HEK293 (cell line): ENCODE measurements at regions not wholly inside any gene's neighbourhood (a gene's known extent, or its start where the extent isn't known, plus 50 kb on each side); places are given as distances from the start of the nearest gene placed in this dataset.

Source experiments
- CTCF ChIA-PET: fragments of 350-600 bp; formaldehyde crosslinking; extraction: SDS; loops from one replicate; lab custom pipeline; 2021; ENCODE audit warnings: antibody characterized with exemption; lab: Yijun Ruan, JAX
- POLR2A ChIA-PET: fragments of 300-600 bp; formaldehyde crosslinking; extraction: SDS; loops from one replicate; lab custom pipeline; 2020; ENCODE audit warnings: antibody characterized with exemption, inconsistent platforms; lab: Yijun Ruan, JAX
- H3K27ac ChIP-seq: fragments of 200-500 bp; sonication (Bioruptor generic); 2 replicates; pipeline ENCODE4 v1.5.1; 2014; ENCODE audit warnings: low read depth, low read length, control low read depth, inconsistent platforms; ENCODE audit errors: extremely low read depth
- H3K36me3 ChIP-seq, 2 experiments: fragments of 200-500 bp in 1 of 2; sonication (Bioruptor generic) in 1 of 2; 1 replicate in 1 of 2; 2 replicates in 1 of 2; pipeline ENCODE4 v1.5.1; 2014 to 2017; ENCODE audit warnings: inconsistent platforms in 2 of 2, low read length in 2 of 2; ENCODE audit not compliant: control insufficient read depth in 2 of 2, insufficient read depth in 1 of 2
- H3K4me1 ChIP-seq: fragments of 200-500 bp; sonication (Bioruptor generic); 2 replicates; pipeline ENCODE4 v1.5.1; 2014; ENCODE audit warnings: mild to moderate bottlenecking, low read length, inconsistent platforms; ENCODE audit not compliant: control insufficient read depth, insufficient read depth
- H3K4me3 ChIP-seq: 2 replicates; pipeline ENCODE4 v1.5.1; 2011; ENCODE audit warnings: low read depth, mild to moderate bottlenecking, control low read depth, low read length, moderate library complexity
- H3K9me3 ChIP-seq: fragments of 200-500 bp; sonication (Bioruptor generic); 2 replicates; pipeline ENCODE4 v1.5.1; 2014; ENCODE audit warnings: low read depth, low read length, inconsistent platforms; ENCODE audit not compliant: control insufficient read depth, insufficient read depth
- HIC1 ChIP-seq: fragments of 450-650 bp; formaldehyde crosslinking; IDR thresholded peaks from 2 replicates; pipeline ENCODE4 v1.5.1; 2016; ENCODE audit warnings: missing biosample characterization, missing genetic modification characterization
- IKZF3 ChIP-seq: fragments of 450-650 bp; IDR thresholded peaks from 2 replicates; pipeline ENCODE4 v1.5.0; 2018; ENCODE audit warnings: missing biosample characterization, mild to moderate bottlenecking, missing genetic modification characterization, moderate library complexity
- PRDM6 ChIP-seq: fragments of 450-650 bp; formaldehyde crosslinking; IDR thresholded peaks from 2 replicates; pipeline ENCODE4 v1.5.1; 2017; ENCODE audit warnings: missing biosample characterization, missing genetic modification characterization
- SCRT2 ChIP-seq: fragments of 450-650 bp; formaldehyde crosslinking; IDR thresholded peaks from 2 replicates; pipeline ENCODE4 v1.5.1; 2016; ENCODE audit warnings: missing biosample characterization, missing genetic modification characterization
- SETDB1 ChIP-seq: IDR thresholded peaks from one replicate; pipeline ENCODE4 v1.6.1; 2017; ENCODE audit warnings: mild to moderate bottlenecking, low read length, moderate library complexity, mixed read lengths; ENCODE audit not compliant: insufficient read length
- TCF7L2 ChIP-seq: IDR thresholded peaks from 2 replicates; pipeline ENCODE4 v1.6.1; 2011; ENCODE audit warnings: low read depth, mild to moderate bottlenecking, inconsistent platforms, low read length, moderate library complexity, borderline replicate concordance
- ZBTB17 ChIP-seq: fragments of 450-650 bp; formaldehyde crosslinking; IDR thresholded peaks from 2 replicates; pipeline ENCODE4 v1.5.1; 2016; ENCODE audit warnings: missing biosample characterization, missing genetic modification characterization
- ZBTB26 ChIP-seq: fragments of 450-650 bp; formaldehyde crosslinking; optimal IDR thresholded peaks from 2 replicates; pipeline ENCODE3; 2016; ENCODE audit warnings: missing biosample characterization, mild to moderate bottlenecking, missing genetic modification characterization
- ZFP41 ChIP-seq: fragments of 450-650 bp; formaldehyde crosslinking; IDR thresholded peaks from 2 replicates; pipeline ENCODE4 v1.5.1; 2016; ENCODE audit warnings: missing biosample characterization, missing genetic modification characterization, borderline replicate concordance
- ZNF132 ChIP-seq: fragments of 450-650 bp; formaldehyde crosslinking; IDR thresholded peaks from 2 replicates; pipeline ENCODE4 v1.5.1; 2017; ENCODE audit warnings: missing biosample characterization, missing genetic modification characterization, borderline replicate concordance
- ZNF175 ChIP-seq: fragments of 450-650 bp; formaldehyde crosslinking; IDR thresholded peaks from 2 replicates; pipeline ENCODE4 v1.5.1; 2016; ENCODE audit warnings: missing biosample characterization, missing genetic modification characterization
- ZNF302 ChIP-seq: fragments of 450-650 bp; formaldehyde crosslinking; IDR thresholded peaks from 2 replicates; pipeline ENCODE4 v1.5.1; 2016; ENCODE audit warnings: missing biosample characterization, missing genetic modification characterization, low read depth
- ZNF391 ChIP-seq: fragments of 450-650 bp; formaldehyde crosslinking; IDR thresholded peaks from 2 replicates; pipeline ENCODE4 v1.5.1; 2016; ENCODE audit warnings: low read depth, missing biosample characterization, missing genetic modification characterization, borderline replicate concordance
- ZNF585B ChIP-seq: fragments of 450-650 bp; formaldehyde crosslinking; IDR thresholded peaks from 2 replicates; pipeline ENCODE4 v1.5.1; 2016; ENCODE audit warnings: missing biosample characterization, missing genetic modification characterization
- ZNF610 ChIP-seq: fragments of 450-650 bp; formaldehyde crosslinking; IDR thresholded peaks from 2 replicates; pipeline ENCODE4 v1.5.1; 2016; ENCODE audit warnings: missing biosample characterization, missing genetic modification characterization, borderline replicate concordance
- ZNF677 ChIP-seq: fragments of 450-650 bp; IDR thresholded peaks from 2 replicates; pipeline ENCODE4 v1.5.0; 2018; ENCODE audit warnings: missing biosample characterization, mild to moderate bottlenecking, missing genetic modification characterization, moderate library complexity
- ZSCAN16 ChIP-seq: fragments of 450-650 bp; formaldehyde crosslinking; IDR thresholded peaks from 2 replicates; pipeline ENCODE4 v1.5.1; 2016; ENCODE audit warnings: missing biosample characterization, missing genetic modification characterization
- TF ChIP-seq, protein P1 (sequence below): fragments of 450-650 bp; formaldehyde crosslinking; IDR thresholded peaks from 2 replicates; pipeline ENCODE4 v1.5.1; 2016; ENCODE audit warnings: missing biosample characterization, missing genetic modification characterization, low read depth
- TF ChIP-seq, protein P2 (sequence below): fragments of 450-650 bp; formaldehyde crosslinking; IDR thresholded peaks from 2 replicates; pipeline ENCODE4 v1.5.1; 2016; ENCODE audit warnings: missing biosample characterization, missing genetic modification characterization

DNA sequence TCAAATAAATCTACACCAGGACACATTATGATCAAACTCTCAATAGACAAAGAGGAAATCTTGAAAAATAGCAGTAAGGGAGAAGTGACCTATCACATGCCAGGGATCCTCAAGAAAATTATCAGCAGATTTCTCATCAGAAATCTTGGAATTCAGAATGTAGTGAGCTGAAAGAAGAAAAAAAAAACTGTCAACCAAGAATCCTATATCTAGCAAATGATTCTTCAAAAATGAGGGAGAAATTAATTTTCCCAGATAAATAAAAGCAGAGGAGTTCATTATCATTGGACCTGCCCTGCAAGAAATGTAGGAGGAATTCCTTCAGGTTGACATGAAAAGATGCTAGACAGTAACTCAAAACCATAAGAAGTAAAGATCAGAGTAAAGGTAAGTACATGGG, 363.6 kb downstream of the TFAP2A start:
- H3K4me3 ChIP-seq: no peak overlapping the region
- CTCF ChIA-PET: interaction anchor here (1.2 kb wide), 1 partner anchor 12 kb away, joined by 8 read pairs; no protein-coding TSS in a partner anchor

GRCh38 chr6:10048370-10049297, 366.2 kb downstream of the TFAP2A start:
- H3K36me3 ChIP-seq: no peaks in the 10 kb centered on the region
- POLR2A ChIA-PET: no interaction called here
- CTCF ChIA-PET: interaction anchor here (0.6 to 1.3 kb wide), 7 partner anchors 10 to 430 kb away, joined by 3 to 6 read pairs (median 4); no protein-coding TSS in a partner anchor
- TF ChIP-seq SCRT2 (tag by site-specific recombination) (peak; percentile 48; the same call in 1 of the 2 replicates), PRDM6 (tag by site-specific recombination) (0 out of 2 replicates have a peak, but pooled peaks have one; percentile 7), ZSCAN16 (tag by site-specific recombination) (0 out of 2 replicates have a peak, but pooled peaks have one; percentile 47), ZNF175 (tag by site-specific recombination) (no peak), TCF7L2 (no peak), ZBTB26 (tag by site-specific recombination) (no peak)
- TF ChIP-seq, protein P1, sequence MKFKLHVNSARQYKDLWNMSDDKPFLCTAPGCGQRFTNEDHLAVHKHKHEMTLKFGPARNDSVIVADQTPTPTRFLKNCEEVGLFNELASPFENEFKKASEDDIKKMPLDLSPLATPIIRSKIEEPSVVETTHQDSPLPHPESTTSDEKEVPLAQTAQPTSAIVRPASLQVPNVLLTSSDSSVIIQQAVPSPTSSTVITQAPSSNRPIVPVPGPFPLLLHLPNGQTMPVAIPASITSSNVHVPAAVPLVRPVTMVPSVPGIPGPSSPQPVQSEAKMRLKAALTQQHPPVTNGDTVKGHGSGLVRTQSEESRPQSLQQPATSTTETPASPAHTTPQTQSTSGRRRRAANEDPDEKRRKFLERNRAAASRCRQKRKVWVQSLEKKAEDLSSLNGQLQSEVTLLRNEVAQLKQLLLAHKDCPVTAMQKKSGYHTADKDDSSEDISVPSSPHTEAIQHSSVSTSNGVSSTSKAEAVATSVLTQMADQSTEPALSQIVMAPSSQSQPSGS: peak; percentile 91
- H3K27ac ChIP-seq: no peak overlapping the region
- no peaks in the 10 kb centered on the region for H3K4me1 ChIP-seq
- H3K4me3 ChIP-seq: no peak overlapping the region
- no peaks in the 10 kb centered on the region for H3K9me3 ChIP-seq

More for the DNA sequence above, 363.6 kb downstream of the TFAP2A start:
- no peaks in the 10 kb centered on the region for H3K36me3 ChIP-seq
- no peaks in the 10 kb centered on the region for H3K9me3 ChIP-seq
- TF ChIP-seq HIC1 (no peak), SETDB1 (peak; percentile 93)
- TF ChIP-seq, all 188 proteins: peak for 1
- POLR2A ChIA-PET: interaction anchor here (1.3 kb wide), 1 partner anchor 23 kb away, joined by 3 read pairs; no protein-coding TSS in a partner anchor
- no peaks in the 10 kb centered on the region for H3K4me1 ChIP-seq
- no peak overlapping the region for H3K27ac ChIP-seq

- Histone ChIP-seq H3K27ac (no peak overlapping the region), H3K36me3 (no peaks in the 10 kb centered on the region), H3K4me3 (no peak overlapping the region), H3K9me3 (no peaks in the 10 kb centered on the region), H3K4me1 (no peaks in the 10 kb centered on the region)
- ChIA-PET CTCF (interaction anchor here (0.7 to 1.1 kb wide), 2 partner anchors 12 to 32 kb away, joined by 3 read pairs; no protein-coding TSS in a partner anchor), POLR2A (no interaction called here)
- no peak for TF ChIP-seq ZBTB17 (tag by site-specific recombination)
- TF ChIP-seq IKZF3: no peak
- no peak for TF ChIP-seq ZFP41
- TF ChIP-seq ZNF677 (tag by site-specific recombination): no peak
- TF ChIP-seq, protein P2, sequence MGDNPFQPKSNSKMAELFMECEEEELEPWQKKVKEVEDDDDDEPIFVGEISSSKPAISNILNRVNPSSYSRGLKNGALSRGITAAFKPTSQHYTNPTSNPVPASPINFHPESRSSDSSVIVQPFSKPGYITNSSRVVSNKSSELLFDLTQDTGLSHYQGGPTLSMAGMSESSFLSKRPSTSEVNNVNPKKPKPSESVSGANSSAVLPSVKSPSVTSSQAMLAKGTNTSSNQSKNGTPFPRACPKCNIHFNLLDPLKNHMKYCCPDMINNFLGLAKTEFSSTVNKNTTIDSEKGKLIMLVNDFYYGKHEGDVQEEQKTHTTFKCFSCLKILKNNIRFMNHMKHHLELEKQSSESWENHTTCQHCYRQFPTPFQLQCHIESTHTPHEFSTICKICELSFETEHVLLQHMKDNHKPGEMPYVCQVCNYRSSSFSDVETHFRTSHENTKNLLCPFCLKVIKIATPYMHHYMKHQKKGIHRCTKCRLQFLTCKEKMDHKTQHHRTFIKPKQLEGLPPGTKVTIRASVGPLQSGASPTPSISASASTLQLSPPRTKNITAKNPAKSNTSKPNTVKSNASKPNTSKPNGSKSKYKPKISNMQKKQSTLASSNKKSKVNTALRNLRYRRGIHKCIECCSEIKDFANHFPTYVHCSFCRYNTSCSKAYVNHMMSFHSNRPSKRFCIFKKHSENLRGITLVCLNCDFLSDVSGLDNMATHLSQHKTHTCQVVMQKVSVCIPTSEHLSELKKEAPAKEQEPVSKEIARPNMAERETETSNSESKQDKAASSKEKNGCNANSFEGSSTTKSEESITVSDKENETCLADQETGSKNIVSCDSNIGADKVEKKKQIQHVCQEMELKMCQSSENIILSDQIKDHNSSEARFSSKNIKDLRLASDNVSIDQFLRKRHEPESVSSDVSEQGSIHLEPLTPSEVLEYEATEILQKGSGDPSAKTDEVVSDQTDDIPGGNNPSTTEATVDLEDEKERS (tag by site-specific recombination): no peak
- TF ChIP-seq ZNF132 (tag by site-specific recombination): no peak
- no peak for TF ChIP-seq ZNF391 (tag by site-specific recombination)
- TF ChIP-seq ZNF585B (tag by site-specific recombination): no peak
- no peak for TF ChIP-seq ZNF302 (tag by site-specific recombination)
- no peak for TF ChIP-seq ZNF610 (tag by site-specific recombination)
Observed at GRCh38 chr6:10042280-10042679, 372.6 kb downstream of the TFAP2A start.
